ENCODE measurements at regions not wholly inside any gene's neighbourhood (a gene's known extent, or its start where the extent isn't known, plus 50 kb on each side); places are given as distances from the start of the nearest gene placed in this dataset.

GRCh38 chr4:160180211-160180610, 1077.3 kb downstream of the RAPGEF2 start:
- Histone ChIP-seq H3K4me3 (no peak overlapping the region), H3K9me3 (no peaks in the 10 kb centered on the region), H3K4me1 (ENCODE audit: control insufficient read depth in 1 of 2, low read depth in 2 of 2) (no peaks in the 10 kb centered on the region), H3K36me3 (no peaks in the 10 kb centered on the region), H3K27me3 (replicated peaks; ENCODE audit: insufficient read depth) (no peaks in the 10 kb centered on the region), H3K27ac (no peak overlapping the region)
- no peak for DNase-seq (ENCODE audit: low spot score)
- no peak for ATAC-seq (ENCODE audit: insufficient number of reproducible peaks, low FRiP score, low read depth)
- TF ChIP-seq, protein P1, sequence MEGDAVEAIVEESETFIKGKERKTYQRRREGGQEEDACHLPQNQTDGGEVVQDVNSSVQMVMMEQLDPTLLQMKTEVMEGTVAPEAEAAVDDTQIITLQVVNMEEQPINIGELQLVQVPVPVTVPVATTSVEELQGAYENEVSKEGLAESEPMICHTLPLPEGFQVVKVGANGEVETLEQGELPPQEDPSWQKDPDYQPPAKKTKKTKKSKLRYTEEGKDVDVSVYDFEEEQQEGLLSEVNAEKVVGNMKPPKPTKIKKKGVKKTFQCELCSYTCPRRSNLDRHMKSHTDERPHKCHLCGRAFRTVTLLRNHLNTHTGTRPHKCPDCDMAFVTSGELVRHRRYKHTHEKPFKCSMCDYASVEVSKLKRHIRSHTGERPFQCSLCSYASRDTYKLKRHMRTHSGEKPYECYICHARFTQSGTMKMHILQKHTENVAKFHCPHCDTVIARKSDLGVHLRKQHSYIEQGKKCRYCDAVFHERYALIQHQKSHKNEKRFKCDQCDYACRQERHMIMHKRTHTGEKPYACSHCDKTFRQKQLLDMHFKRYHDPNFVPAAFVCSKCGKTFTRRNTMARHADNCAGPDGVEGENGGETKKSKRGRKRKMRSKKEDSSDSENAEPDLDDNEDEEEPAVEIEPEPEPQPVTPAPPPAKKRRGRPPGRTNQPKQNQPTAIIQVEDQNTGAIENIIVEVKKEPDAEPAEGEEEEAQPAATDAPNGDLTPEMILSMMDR (IDR thresholded peaks at IDR 0.05): no peak

DNA sequence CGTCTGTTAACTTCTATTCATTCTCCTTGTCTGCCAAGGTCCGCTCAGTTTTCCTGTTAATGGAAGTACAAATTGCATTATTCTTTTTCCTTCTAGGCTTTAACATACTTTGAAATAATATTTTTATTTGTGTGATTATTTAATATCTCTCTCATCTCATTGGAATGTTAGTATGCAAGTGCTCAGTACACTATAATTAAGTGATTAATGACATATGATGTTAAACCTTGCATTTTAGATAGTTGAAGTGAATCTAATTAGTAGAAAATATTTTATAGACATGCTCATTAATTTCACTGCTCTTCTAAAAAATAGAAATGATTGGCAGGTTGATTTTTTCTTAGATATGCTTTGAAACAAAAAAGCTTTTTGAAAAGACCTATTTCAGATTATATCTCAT, 1079.8 kb downstream of the RAPGEF2 start:
- Histone ChIP-seq H3K9me3 (no peaks in the 10 kb centered on the region), H3K4me3 (no peak overlapping the region), H3K36me3 (no peaks in the 10 kb centered on the region), H3K4me1 (ENCODE audit: control insufficient read depth in 1 of 2, low read depth in 2 of 2) (no peaks in the 10 kb centered on the region), H3K27ac (no peak overlapping the region), H3K27me3 (replicated peaks; ENCODE audit: insufficient read depth) (no peaks in the 10 kb centered on the region)
- no peak for DNase-seq (ENCODE audit: low spot score)
- TF ChIP-seq, protein P1 (IDR thresholded peaks at IDR 0.05): no peak
- ATAC-seq (ENCODE audit: insufficient number of reproducible peaks, low FRiP score, low read depth): no peak

GRCh38 chr4:160184884-160185283, 1082.0 kb downstream of the RAPGEF2 start:
- DNase-seq (ENCODE audit: low spot score): no peak
- H3K9me3 ChIP-seq: no peaks in the 10 kb centered on the region
- H3K4me3 ChIP-seq: no peak overlapping the region
- no peaks in the 10 kb centered on the region for H3K27me3 ChIP-seq (replicated peaks; ENCODE audit: insufficient read depth)
- H3K4me1 ChIP-seq (ENCODE audit: control insufficient read depth in 1 of 2, low read depth in 2 of 2): no peaks in the 10 kb centered on the region
- ATAC-seq (ENCODE audit: insufficient number of reproducible peaks, low FRiP score, low read depth): no peak
- no peaks in the 10 kb centered on the region for H3K36me3 ChIP-seq
- TF ChIP-seq, protein P1 (IDR thresholded peaks at IDR 0.05): no peak
- no peak overlapping the region for H3K27ac ChIP-seq

- H3K27ac ChIP-seq: no peak overlapping the region
- H3K4me1 ChIP-seq (ENCODE audit: control insufficient read depth in 1 of 2, low read depth in 2 of 2): no peaks in the 10 kb centered on the region
- H3K4me3 ChIP-seq: no peak overlapping the region
- no peaks in the 10 kb centered on the region for H3K9me3 ChIP-seq
- no peaks in the 10 kb centered on the region for H3K36me3 ChIP-seq
- H3K27me3 ChIP-seq (replicated peaks; ENCODE audit: insufficient read depth): no peaks in the 10 kb centered on the region
- ATAC-seq (ENCODE audit: insufficient number of reproducible peaks, low FRiP score, low read depth) (no peak), DNase-seq (ENCODE audit: low spot score) (no peak)
- TF ChIP-seq, protein P1 (IDR thresholded peaks at IDR 0.05): no peak
Measured at GRCh38 chr4:160193787-160194186, 1090.9 kb downstream of the RAPGEF2 start.

- Histone ChIP-seq H3K4me3 (no peak overlapping the region), H3K36me3 (no peaks in the 10 kb centered on the region), H3K27ac (no peak overlapping the region), H3K27me3 (replicated peaks; ENCODE audit: insufficient read depth) (no peaks in the 10 kb centered on the region), H3K4me1 (ENCODE audit: control insufficient read depth in 1 of 2, low read depth in 2 of 2) (no peaks in the 10 kb centered on the region), H3K9me3 (no peaks in the 10 kb centered on the region)
- no peak for ATAC-seq (ENCODE audit: insufficient number of reproducible peaks, low FRiP score, low read depth)
- no peak for DNase-seq (ENCODE audit: low spot score)
- TF ChIP-seq, protein P1 (IDR thresholded peaks at IDR 0.05): no peak
Measured at GRCh38 chr4:160194716-160195115, 1091.8 kb downstream of the RAPGEF2 start.

Measured in thoracic aorta (tissue), 2 donors.